Renal pelvis (tissue), 1 donor: ENCODE measurements at regions not wholly inside any gene's neighbourhood (a gene's known extent, or its start where the extent isn't known, plus 50 kb on each side); places are given as distances from the start of the nearest gene placed in this dataset.
"Not testable (repeated sequence)": the region's sequence is repeated elsewhere in the genome, so short reads cannot be mapped to it uniquely, and the experiment has no call there.

ENCODE experiments used
- DNase-seq: peaks from one replicate; pipeline ENCODE4 v3.0.0-alpha.2; 2013

- DNase-seq: no peak
These were observed 863.5 kb upstream of the CDH8 start for GRCh38 chr16:62899737-62900136.

GRCh38 chr16:62889097-62889496 is 852.9 kb upstream of the CDH8 start:
- no peak for DNase-seq

GRCh38 chr16:62883509-62883908 is 847.3 kb upstream of the CDH8 start:
- DNase-seq: no peak

- DNase-seq: no peak
These were observed 846.4 kb upstream of the CDH8 start for GRCh38 chr16:62882552-62883221.

- DNase-seq: no peak
These were observed 839.9 kb upstream of the CDH8 start for GRCh38 chr16:62876133-62876532.

GRCh38 chr16:62872339-62872738 is 836.1 kb upstream of the CDH8 start:
- no peak for DNase-seq

- no peak for DNase-seq
These were observed 834.3 kb upstream of the CDH8 start for GRCh38 chr16:62870554-62870953.

GRCh38 chr16:62869837-62870236 is 833.6 kb upstream of the CDH8 start:
- DNase-seq: no peak

GRCh38 chr16:62863139-62863538 is 826.9 kb upstream of the CDH8 start:
- DNase-seq: no peak

- no peak for DNase-seq
These were observed 817.6 kb upstream of the CDH8 start for GRCh38 chr16:62853887-62854286.

- DNase-seq: no peak
These were observed 810.3 kb upstream of the CDH8 start for GRCh38 chr16:62846399-62847057.

- no peak for DNase-seq
These were observed 796.0 kb upstream of the CDH8 start for GRCh38 chr16:62832214-62832613.

- DNase-seq: no peak
These were observed 795.1 kb upstream of the CDH8 start for GRCh38 chr16:62831235-62831850.

- DNase-seq: no peak
These were observed 793.4 kb upstream of the CDH8 start for GRCh38 chr16:62829607-62830006.

GRCh38 chr16:62829084-62829483 is 792.8 kb upstream of the CDH8 start:
- DNase-seq: no peak

- no peak for DNase-seq
These were observed 785.6 kb upstream of the CDH8 start for GRCh38 chr16:62821824-62822223.

GRCh38 chr16:62816971-62817519 is 780.8 kb upstream of the CDH8 start:
- no peak for DNase-seq

- DNase-seq: no peak
These were observed 778.7 kb upstream of the CDH8 start for GRCh38 chr16:62814891-62815290.

- no peak for DNase-seq
These were observed 769.1 kb upstream of the CDH8 start for GRCh38 chr16:62805221-62805857.

GRCh38 chr16:62794724-62795123 is 758.5 kb upstream of the CDH8 start:
- no peak for DNase-seq

GRCh38 chr16:62780081-62780480 is 743.8 kb upstream of the CDH8 start:
- not testable (repeated sequence) for DNase-seq

- no peak for DNase-seq
These were observed 728.3 kb upstream of the CDH8 start for GRCh38 chr16:62764572-62764971.

- no peak for DNase-seq
These were observed 724.2 kb upstream of the CDH8 start for GRCh38 chr16:62760398-62760797.
